Mucosa of rectum (tissue), 2 donors: ENCODE measurements at regions not wholly inside any gene's neighbourhood (a gene's known extent, or its start where the extent isn't known, plus 50 kb on each side); places are given as distances from the start of the nearest gene placed in this dataset.
"Not testable (repeated sequence)": the region's sequence is repeated elsewhere in the genome, so short reads cannot be mapped to it uniquely, and the experiment has no call there.

Experiments used
- H3K27ac ChIP-seq, 2 donors: one replicate each; pipeline ENCODE4 v1.7.0; 2013; ENCODE audit warnings: inconsistent platforms in 2 of 2, low read depth in 2 of 2, low read length in 2 of 2
- H3K27me3 ChIP-seq, 2 donors: one replicate each; pipeline ENCODE4 v1.7.0; 2013; ENCODE audit warnings: low read length in 2 of 2; ENCODE audit not compliant: control insufficient read depth in 2 of 2, insufficient read depth in 2 of 2
- H3K36me3 ChIP-seq, 2 donors: one replicate each; pipeline ENCODE4 v1.7.0; 2013; ENCODE audit warnings: low read length in 2 of 2; ENCODE audit not compliant: control insufficient read depth in 2 of 2, insufficient read depth in 2 of 2
- H3K4me1 ChIP-seq, 2 donors: one replicate each; pipeline ENCODE4 v1.7.0; 2013; ENCODE audit warnings: low read length in 2 of 2, mild to moderate bottlenecking in 1 of 2; ENCODE audit not compliant: control insufficient read depth in 2 of 2, insufficient read depth in 2 of 2
- H3K4me3 ChIP-seq, 2 donors: one replicate each; pipeline ENCODE4 v1.7.0; 2013; ENCODE audit warnings: low read length in 2 of 2
- H3K9ac ChIP-seq, 2 donors: one replicate each; pipeline ENCODE4 v1.7.0; 2013; ENCODE audit warnings: low read length in 2 of 2, low read depth in 1 of 2, mild to moderate bottlenecking in 1 of 2
- H3K9me3 ChIP-seq, 2 donors: one replicate each; pipeline ENCODE4 v1.7.0; 2013; ENCODE audit warnings: low read length in 2 of 2; ENCODE audit not compliant: control insufficient read depth in 2 of 2
- donor health status: healthy.
- donor health status: Normal muscosa, but diverticular disease.

- Histone ChIP-seq H3K9me3 (no peaks in the 10 kb centered on the region), H3K9ac (no peak overlapping the region), H3K4me1 (peaks cover 8 to 14% of the 10 kb centered on the region in 2 donors), H3K27ac (no peak overlapping the region), H3K36me3 (no peaks in the 10 kb centered on the region), H3K4me3 (no peak overlapping the region), H3K27me3 (no peaks in the 10 kb centered on the region)
Measured at GRCh38 chr17:30597776-30598288, 120.6 kb downstream of the GOSR1 start.

- H3K9ac ChIP-seq, H3K27me3 ChIP-seq, H3K4me3 ChIP-seq, H3K9me3 ChIP-seq, H3K27ac ChIP-seq, H3K36me3 ChIP-seq: not testable (repeated sequence)
- H3K4me1 ChIP-seq: peaks cover 8 to 13% of the 10 kb centered on the region in 2 donors
Measured at GRCh38 chr17:30596948-30597775, 120.0 kb downstream of the GOSR1 start.

GRCh38 chr17:30594953-30595371, 117.8 kb downstream of the GOSR1 start:
- not testable (repeated sequence) for H3K27ac ChIP-seq, H3K4me3 ChIP-seq, H3K9ac ChIP-seq, H3K27me3 ChIP-seq, H3K9me3 ChIP-seq, H3K36me3 ChIP-seq, H3K4me1 ChIP-seq

GRCh38 chr17:30594223-30594952, 117.2 kb downstream of the GOSR1 start:
- H3K4me3 ChIP-seq: no peak overlapping the region
- peaks cover 0 to 3% of the 10 kb centered on the region in 2 donors for H3K4me1 ChIP-seq

GRCh38 chr17:30590081-30590733, 113.0 kb downstream of the GOSR1 start:
- Histone ChIP-seq H3K9me3 (no peaks in the 10 kb centered on the region), H3K9ac (no peak overlapping the region), H3K4me3 (no peak overlapping the region), H3K36me3 (no peaks in the 10 kb centered on the region), H3K27ac (no peak overlapping the region), H3K4me1 (no peaks in the 10 kb centered on the region), H3K27me3 (no peaks in the 10 kb centered on the region)

More at GRCh38 chr17:30594223-30594952, 117.2 kb downstream of the GOSR1 start:
- Histone ChIP-seq H3K9ac (no peak overlapping the region), H3K9me3 (no peaks in the 10 kb centered on the region), H3K27me3 (no peaks in the 10 kb centered on the region), H3K27ac (no peak overlapping the region), H3K36me3 (no peaks in the 10 kb centered on the region)

GRCh38 chr17:30589431-30589830, 112.2 kb downstream of the GOSR1 start:
- Histone ChIP-seq H3K4me1 (no peaks in the 10 kb centered on the region), H3K36me3 (no peaks in the 10 kb centered on the region), H3K27me3 (no peaks in the 10 kb centered on the region), H3K9ac (no peak overlapping the region), H3K27ac (no peak overlapping the region), H3K9me3 (no peaks in the 10 kb centered on the region), H3K4me3 (no peak overlapping the region)

- no peak overlapping the region for H3K4me3 ChIP-seq
- H3K9me3 ChIP-seq: no peaks in the 10 kb centered on the region
- H3K36me3 ChIP-seq: no peaks in the 10 kb centered on the region
- no peaks in the 10 kb centered on the region for H3K27me3 ChIP-seq
- no peaks in the 10 kb centered on the region for H3K4me1 ChIP-seq
- no peak overlapping the region for H3K9ac ChIP-seq
- H3K27ac ChIP-seq: no peak overlapping the region
Measured at GRCh38 chr17:30588798-30589247, 111.6 kb downstream of the GOSR1 start.

GRCh38 chr17:30586818-30587595, 109.8 kb downstream of the GOSR1 start:
- Histone ChIP-seq H3K27me3 (no peaks in the 10 kb centered on the region), H3K36me3 (no peaks in the 10 kb centered on the region), H3K9me3 (no peaks in the 10 kb centered on the region), H3K4me3 (no peak overlapping the region), H3K4me1 (no peaks in the 10 kb centered on the region), H3K9ac (no peak overlapping the region), H3K27ac (no peak overlapping the region)

GRCh38 chr17:30584810-30585209, 107.6 kb downstream of the GOSR1 start:
- no peak overlapping the region for H3K27ac ChIP-seq
- no peaks in the 10 kb centered on the region for H3K36me3 ChIP-seq
- no peaks in the 10 kb centered on the region for H3K9me3 ChIP-seq
- H3K4me1 ChIP-seq: no peaks in the 10 kb centered on the region
- H3K4me3 ChIP-seq: no peak overlapping the region
- H3K9ac ChIP-seq: no peak overlapping the region
- H3K27me3 ChIP-seq: no peaks in the 10 kb centered on the region
